C4-2B (cell line): ENCODE measurements at regions not wholly inside any gene's neighbourhood (a gene's known extent, or its start where the extent isn't known, plus 50 kb on each side); places are given as distances from the start of the nearest gene placed in this dataset.

Experiments
- ZFX ChIP-seq: fragments of 450-650 bp; IDR thresholded peaks from 2 replicates; pipeline ENCODE4 v1.6.1; 2017
- TF ChIP-seq, protein P1 (sequence below): fragments of 450-650 bp; conservative IDR thresholded peaks from 2 replicates; pipeline ENCODE4 v1.5.1; 2017; ENCODE audit warnings: mild to moderate bottlenecking

DNA sequence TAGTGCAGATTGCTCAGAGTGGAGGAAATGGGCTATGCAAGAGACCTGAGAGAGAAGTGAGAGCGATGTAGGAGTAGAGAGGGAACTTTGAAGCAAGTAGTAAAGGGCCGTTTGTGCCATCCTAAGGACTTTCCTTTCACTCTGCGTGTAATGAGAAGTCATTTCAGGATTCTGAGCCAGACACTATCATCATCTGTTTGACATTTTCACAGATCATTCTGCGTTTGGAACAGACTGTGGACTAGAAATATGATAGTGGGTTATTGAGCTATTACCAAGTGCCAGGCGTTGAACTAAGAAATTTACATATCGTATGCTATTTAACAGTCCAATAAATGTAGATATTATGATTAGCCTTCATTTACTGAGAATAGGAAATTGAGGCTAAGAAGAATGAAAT lies 150.0 kb upstream of the ROBO2 start:
- TF ChIP-seq, protein P1, sequence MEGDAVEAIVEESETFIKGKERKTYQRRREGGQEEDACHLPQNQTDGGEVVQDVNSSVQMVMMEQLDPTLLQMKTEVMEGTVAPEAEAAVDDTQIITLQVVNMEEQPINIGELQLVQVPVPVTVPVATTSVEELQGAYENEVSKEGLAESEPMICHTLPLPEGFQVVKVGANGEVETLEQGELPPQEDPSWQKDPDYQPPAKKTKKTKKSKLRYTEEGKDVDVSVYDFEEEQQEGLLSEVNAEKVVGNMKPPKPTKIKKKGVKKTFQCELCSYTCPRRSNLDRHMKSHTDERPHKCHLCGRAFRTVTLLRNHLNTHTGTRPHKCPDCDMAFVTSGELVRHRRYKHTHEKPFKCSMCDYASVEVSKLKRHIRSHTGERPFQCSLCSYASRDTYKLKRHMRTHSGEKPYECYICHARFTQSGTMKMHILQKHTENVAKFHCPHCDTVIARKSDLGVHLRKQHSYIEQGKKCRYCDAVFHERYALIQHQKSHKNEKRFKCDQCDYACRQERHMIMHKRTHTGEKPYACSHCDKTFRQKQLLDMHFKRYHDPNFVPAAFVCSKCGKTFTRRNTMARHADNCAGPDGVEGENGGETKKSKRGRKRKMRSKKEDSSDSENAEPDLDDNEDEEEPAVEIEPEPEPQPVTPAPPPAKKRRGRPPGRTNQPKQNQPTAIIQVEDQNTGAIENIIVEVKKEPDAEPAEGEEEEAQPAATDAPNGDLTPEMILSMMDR: no peak
- no peak for TF ChIP-seq ZFX
